SK-N-MC (cell line): ENCODE measurements at regions not wholly inside any gene's neighbourhood (a gene's known extent, or its start where the extent isn't known, plus 50 kb on each side); places are given as distances from the start of the nearest gene placed in this dataset.

Source experiments
- EZH2 ChIP-seq: fragments of 200-600 bp; sonication (generic); IDR thresholded peaks from one replicate; pipeline ENCODE4 v1.6.1; 2017; ENCODE audit warnings: antibody characterized with exemption
- FOXP2 ChIP-seq: optimal IDR thresholded peaks from 2 replicates; pipeline ENCODE3; 2011; ENCODE audit warnings: mild to moderate bottlenecking, moderate library complexity; ENCODE audit not compliant: insufficient read depth; ENCODE audit errors: extremely low read length, control extremely low read depth
- POLR2AphosphoS5 ChIP-seq: IDR thresholded peaks from 2 replicates; pipeline ENCODE4 v1.6.1; 2012; ENCODE audit warnings: mild to moderate bottlenecking, low read depth, low read length, borderline replicate concordance

- TF ChIP-seq POLR2AphosphoS5 (no peak), EZH2 (no peak), FOXP2 (no peak)
These were observed 163.0 kb upstream of the PPP2R2D start for GRCh38 chr10:131737543-131738395.
